ENCODE measurements at regions not wholly inside any gene's neighbourhood (a gene's known extent, or its start where the extent isn't known, plus 50 kb on each side); places are given as distances from the start of the nearest gene placed in this dataset.

DNA sequence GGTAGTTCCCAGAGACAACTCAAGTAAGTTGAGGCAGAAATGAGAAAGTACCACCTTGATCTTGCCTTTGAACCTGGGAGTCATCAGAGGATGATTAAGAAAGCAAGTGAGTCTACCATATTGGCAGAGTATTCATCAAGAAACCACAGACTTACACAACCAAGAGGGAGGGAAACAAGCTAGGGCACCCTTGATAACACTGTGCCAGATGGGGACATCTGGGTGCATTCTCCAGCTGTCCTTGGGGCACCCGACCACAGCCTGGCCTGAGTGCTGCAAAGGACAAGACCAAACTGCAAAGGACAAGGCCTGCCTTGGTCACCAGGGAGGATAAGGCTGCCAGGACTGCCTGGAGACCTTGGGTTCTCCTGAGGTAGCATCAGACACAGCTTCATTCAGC is 553.6 kb downstream of the EPHB1 start:
- no peak overlapping the region for H3K4me3 ChIP-seq
- H3K27ac ChIP-seq: no peak overlapping the region
- TF ChIP-seq, protein P1, sequence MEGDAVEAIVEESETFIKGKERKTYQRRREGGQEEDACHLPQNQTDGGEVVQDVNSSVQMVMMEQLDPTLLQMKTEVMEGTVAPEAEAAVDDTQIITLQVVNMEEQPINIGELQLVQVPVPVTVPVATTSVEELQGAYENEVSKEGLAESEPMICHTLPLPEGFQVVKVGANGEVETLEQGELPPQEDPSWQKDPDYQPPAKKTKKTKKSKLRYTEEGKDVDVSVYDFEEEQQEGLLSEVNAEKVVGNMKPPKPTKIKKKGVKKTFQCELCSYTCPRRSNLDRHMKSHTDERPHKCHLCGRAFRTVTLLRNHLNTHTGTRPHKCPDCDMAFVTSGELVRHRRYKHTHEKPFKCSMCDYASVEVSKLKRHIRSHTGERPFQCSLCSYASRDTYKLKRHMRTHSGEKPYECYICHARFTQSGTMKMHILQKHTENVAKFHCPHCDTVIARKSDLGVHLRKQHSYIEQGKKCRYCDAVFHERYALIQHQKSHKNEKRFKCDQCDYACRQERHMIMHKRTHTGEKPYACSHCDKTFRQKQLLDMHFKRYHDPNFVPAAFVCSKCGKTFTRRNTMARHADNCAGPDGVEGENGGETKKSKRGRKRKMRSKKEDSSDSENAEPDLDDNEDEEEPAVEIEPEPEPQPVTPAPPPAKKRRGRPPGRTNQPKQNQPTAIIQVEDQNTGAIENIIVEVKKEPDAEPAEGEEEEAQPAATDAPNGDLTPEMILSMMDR (IDR thresholded peaks at IDR 0.05): no peak
- no peak for TF ChIP-seq POLR2A (IDR thresholded peaks at IDR 0.05)
- no peaks in the 10 kb centered on the region for H3K27me3 ChIP-seq
- intact Hi-C loops (cut with DNase I): no loop called here
- no peak for DNase-seq
- 14 to 33% methylated on average over 1 of the region's 1 CpG for WGBS, 2 donors
- H3K36me3 ChIP-seq: no peaks in the 10 kb centered on the region
- no peaks in the 10 kb centered on the region for H3K9me3 ChIP-seq
- no peaks in the 10 kb centered on the region for H3K4me1 ChIP-seq

DNA sequence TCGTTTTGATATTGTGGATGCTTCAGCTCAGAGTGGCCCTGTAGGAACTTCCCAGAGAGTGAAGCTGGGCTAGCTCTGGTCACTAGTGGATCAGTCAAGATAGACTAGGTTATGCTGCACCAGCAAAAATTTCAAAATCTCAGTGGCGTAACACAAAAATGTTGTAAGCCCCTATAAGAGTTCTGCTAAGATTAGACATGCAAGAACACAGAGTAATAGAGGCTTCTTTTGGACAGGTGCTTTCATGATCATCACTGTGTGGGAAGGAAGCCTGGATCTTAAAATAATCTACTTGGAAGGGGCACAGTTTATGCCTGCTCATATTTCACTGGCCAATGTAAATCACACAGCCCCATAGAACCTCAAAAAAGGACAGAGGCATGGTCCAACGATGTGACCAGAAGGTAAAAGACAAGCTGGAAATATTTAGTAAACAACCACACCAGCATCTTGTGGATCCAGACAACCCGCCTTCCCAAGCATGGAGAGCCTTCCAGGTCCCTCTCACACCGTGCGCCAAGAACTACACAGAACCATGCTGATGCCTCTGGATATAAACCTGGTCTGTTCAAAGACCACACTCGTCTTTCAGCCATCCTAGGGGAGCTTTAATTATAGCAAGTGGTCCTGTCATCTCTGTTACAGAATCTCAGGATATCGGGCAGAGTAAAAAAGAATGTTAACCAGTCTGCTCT is 554.3 kb downstream of the EPHB1 start:
- TF ChIP-seq, protein P1 (IDR thresholded peaks at IDR 0.05): no peak
- no peak for TF ChIP-seq POLR2A (IDR thresholded peaks at IDR 0.05)
- intact Hi-C loops (cut with DNase I): no loop called here
- Histone ChIP-seq H3K4me3 (no peak overlapping the region), H3K27me3 (no peaks in the 10 kb centered on the region), H3K36me3 (no peaks in the 10 kb centered on the region), H3K9me3 (no peaks in the 10 kb centered on the region), H3K27ac (no peak overlapping the region), H3K4me1 (no peaks in the 10 kb centered on the region)
- no peak for DNase-seq
- 66 to 78% methylated on average over 7 to 8 of the region's 8 CpGs for WGBS, 2 donors

DNA sequence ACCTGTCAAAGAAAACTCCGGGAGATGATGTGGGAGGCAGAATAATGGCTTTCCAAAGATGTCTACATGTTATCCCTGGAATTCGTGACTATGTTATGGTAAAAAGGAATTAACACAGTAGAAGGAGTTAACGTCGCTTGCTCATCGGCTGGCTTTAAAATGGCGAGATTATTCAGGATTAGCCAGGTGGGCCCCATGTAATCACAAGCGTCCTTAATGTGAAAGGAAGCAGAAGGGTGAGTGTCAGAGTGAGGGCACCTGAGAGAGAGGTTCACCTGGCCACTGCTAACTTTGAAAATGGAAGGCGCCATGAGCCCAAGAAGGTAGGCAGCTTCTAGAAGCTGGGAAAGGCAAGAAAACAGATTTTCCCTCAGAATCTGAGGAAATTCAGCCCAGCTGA is 557.2 kb downstream of the EPHB1 start:
- Histone ChIP-seq H3K27me3 (no peaks in the 10 kb centered on the region), H3K9me3 (no peaks in the 10 kb centered on the region), H3K4me3 (no peak overlapping the region), H3K4me1 (no peaks in the 10 kb centered on the region), H3K27ac (no peak overlapping the region), H3K36me3 (no peaks in the 10 kb centered on the region)
- 61 to 69% methylated on average over 8 of the region's 8 CpGs for WGBS, 2 donors
- TF ChIP-seq POLR2A (IDR thresholded peaks at IDR 0.05): no peak
- TF ChIP-seq, protein P1 (IDR thresholded peaks at IDR 0.05): no peak
- intact Hi-C loops (cut with DNase I): no loop called here
- no peak for DNase-seq

GRCh38 chr3:135362889-135363288 is 567.8 kb downstream of the EPHB1 start:
- Histone ChIP-seq H3K9me3 (no peaks in the 10 kb centered on the region), H3K27me3 (no peaks in the 10 kb centered on the region), H3K4me1 (no peaks in the 10 kb centered on the region), H3K27ac (no peak overlapping the region), H3K36me3 (no peaks in the 10 kb centered on the region), H3K4me3 (no peak overlapping the region)
- intact Hi-C loops (cut with DNase I): no loop called here
- DNase-seq: no peak
- 64 to 76% methylated on average over 3 of the region's 3 CpGs for WGBS, 2 donors
- TF ChIP-seq POLR2A (IDR thresholded peaks at IDR 0.05): no peak
- TF ChIP-seq, protein P1 (IDR thresholded peaks at IDR 0.05): no peak

DNA sequence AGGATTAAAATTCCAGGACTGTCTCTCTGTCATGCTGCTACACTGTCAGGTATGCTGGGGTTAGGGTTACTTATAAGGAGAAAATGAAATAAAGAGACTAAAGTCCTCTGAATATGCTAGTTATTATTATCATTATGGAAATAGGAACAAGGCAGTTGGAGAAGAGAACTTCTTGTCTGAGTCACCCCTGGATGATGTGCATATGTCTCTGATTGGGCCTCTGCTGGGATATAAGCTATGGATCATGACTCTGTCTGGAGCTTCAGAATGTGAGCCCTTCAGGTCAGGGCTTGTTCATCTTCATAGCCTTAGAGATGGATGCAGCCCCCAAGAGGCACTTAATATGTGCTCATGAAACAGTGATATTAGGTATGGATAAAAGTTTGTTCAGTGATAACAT is 569.6 kb downstream of the EPHB1 start:
- intact Hi-C loops (cut with DNase I): no loop called here
- no peak overlapping the region for H3K4me3 ChIP-seq
- TF ChIP-seq POLR2A (IDR thresholded peaks at IDR 0.05): no peak
- no peak for DNase-seq
- no peak overlapping the region for H3K27ac ChIP-seq
- no peaks in the 10 kb centered on the region for H3K36me3 ChIP-seq
- no peaks in the 10 kb centered on the region for H3K4me1 ChIP-seq
- H3K9me3 ChIP-seq: no peaks in the 10 kb centered on the region
- no peaks in the 10 kb centered on the region for H3K27me3 ChIP-seq

GRCh38 chr3:135366816-135367215 is 571.8 kb downstream of the EPHB1 start:
- intact Hi-C loops (cut with DNase I): no loop called here
- Histone ChIP-seq H3K9me3 (no peaks in the 10 kb centered on the region), H3K36me3 (no peaks in the 10 kb centered on the region), H3K27ac (no peak overlapping the region), H3K27me3 (no peaks in the 10 kb centered on the region), H3K4me3 (no peak overlapping the region), H3K4me1 (no peaks in the 10 kb centered on the region)
- no peak for DNase-seq
- TF ChIP-seq, protein P1 (IDR thresholded peaks at IDR 0.05): no peak
- no peak for TF ChIP-seq POLR2A (IDR thresholded peaks at IDR 0.05)
- 50 to 67% methylated on average over 3 of the region's 3 CpGs for WGBS, 2 donors
